Activated CD8-positive, alpha-beta memory T cell treated with anti-CD3 and anti-CD28 coated beads, Interleukin-2, amount 10 ng/mL, durations not matched to agents 7 days and 5 days (primary cell): ENCODE measurements at regions not wholly inside any gene's neighbourhood (a gene's known extent, or its start where the extent isn't known, plus 50 kb on each side); places are given as distances from the start of the nearest gene placed in this dataset.

Source experiments
- ATAC-seq: fragments of 150-1000 bp; cut with Tn5 transposase; one replicate; pipeline ENCODE4 v1.10.0; 2021; ENCODE audit warnings: moderate library complexity
- CTCF ChIA-PET: fragments of 350-600 bp; sonication (Branson Sonifier 250); formaldehyde crosslinking; loops from one replicate; lab custom pipeline; 2021; ENCODE audit warnings: antibody characterized with exemption; lab: Charles Lee
- DNase-seq: peaks from one replicate; pipeline ENCODE4 v3.0.0-alpha.2; 2020
- H3K27ac Mint-ChIP-seq: one replicate; pipeline ENCODE4 v1.8.0; 2021; ENCODE audit warnings: mild to moderate bottlenecking, mixed read lengths
- H3K27me3 Mint-ChIP-seq: one replicate; pipeline ENCODE4 v1.8.0; 2021; ENCODE audit warnings: mixed read lengths
- H3K36me3 Mint-ChIP-seq: one replicate; pipeline ENCODE4 v1.8.0; 2021; ENCODE audit warnings: mild to moderate bottlenecking, mixed read lengths
- H3K4me1 Mint-ChIP-seq: one replicate; pipeline ENCODE4 v1.8.0; 2021; ENCODE audit warnings: mixed read lengths
- H3K4me3 Mint-ChIP-seq: one replicate; pipeline ENCODE4 v1.8.0; 2021; ENCODE audit warnings: mild to moderate bottlenecking, moderate library complexity, mixed read lengths
- H3K9me3 Mint-ChIP-seq: one replicate; pipeline ENCODE4 v1.8.0; 2022; ENCODE audit warnings: low read depth, mixed read lengths

- Mint-ChIP-seq H3K36me3 (no peaks in the 10 kb centered on the region), H3K9me3 (no peaks in the 10 kb centered on the region), H3K4me1 (no peaks in the 10 kb centered on the region), H3K4me3 (no peak overlapping the region), H3K27me3 (no peaks in the 10 kb centered on the region), H3K27ac (no peak overlapping the region)
- ATAC-seq, result no peak
- DNase-seq, result no peak
- CTCF ChIA-PET, result no interaction called here
Measured at GRCh38 chr2:183604065-183604464, 479.8 kb downstream of the NUP35 start.

GRCh38 chr2:183605440-183605839 lies 481.2 kb downstream of the NUP35 start:
- H3K4me1 Mint-ChIP-seq, result no peaks in the 10 kb centered on the region
- CTCF ChIA-PET, result no interaction called here
- no peak overlapping the region for H3K27ac Mint-ChIP-seq

GRCh38 chr2:183606022-183606717 lies 481.9 kb downstream of the NUP35 start:
- Mint-ChIP-seq H3K4me3 (no peak overlapping the region), H3K27ac (no peak overlapping the region), H3K27me3 (no peaks in the 10 kb centered on the region), H3K4me1 (no peaks in the 10 kb centered on the region), H3K36me3 (no peaks in the 10 kb centered on the region), H3K9me3 (no peaks in the 10 kb centered on the region)
- CTCF ChIA-PET, result no interaction called here
- DNase-seq (no peak), ATAC-seq (no peak)

More at GRCh38 chr2:183605440-183605839, 481.2 kb downstream of the NUP35 start:
- Mint-ChIP-seq H3K27me3 (no peaks in the 10 kb centered on the region), H3K9me3 (no peaks in the 10 kb centered on the region), H3K4me3 (no peak overlapping the region), H3K36me3 (no peaks in the 10 kb centered on the region)
- no peak for ATAC-seq
- no peak for DNase-seq

- no peak overlapping the region for H3K4me3 Mint-ChIP-seq
- DNase-seq, result no peak
- no peak for ATAC-seq
- H3K27me3 Mint-ChIP-seq, result no peaks in the 10 kb centered on the region
- H3K36me3 Mint-ChIP-seq, result no peaks in the 10 kb centered on the region
- CTCF ChIA-PET, result no interaction called here
- H3K9me3 Mint-ChIP-seq, result no peaks in the 10 kb centered on the region
- H3K27ac Mint-ChIP-seq, result no peak overlapping the region
- no peaks in the 10 kb centered on the region for H3K4me1 Mint-ChIP-seq
Measured at GRCh38 chr2:183606718-183607085, 482.5 kb downstream of the NUP35 start.

GRCh38 chr2:183607995-183608394 lies 483.8 kb downstream of the NUP35 start:
- H3K4me3 Mint-ChIP-seq, result no peak overlapping the region
- CTCF ChIA-PET, result no interaction called here
- H3K27ac Mint-ChIP-seq, result no peak overlapping the region
- ATAC-seq, result no peak
- H3K36me3 Mint-ChIP-seq, result no peaks in the 10 kb centered on the region
- DNase-seq, result no peak
- H3K27me3 Mint-ChIP-seq, result no peaks in the 10 kb centered on the region
- H3K9me3 Mint-ChIP-seq, result no peaks in the 10 kb centered on the region
- H3K4me1 Mint-ChIP-seq, result no peaks in the 10 kb centered on the region

- Mint-ChIP-seq H3K4me3 (no peak overlapping the region), H3K27ac (no peak overlapping the region), H3K4me1 (no peaks in the 10 kb centered on the region), H3K36me3 (no peaks in the 10 kb centered on the region), H3K27me3 (no peaks in the 10 kb centered on the region), H3K9me3 (no peaks in the 10 kb centered on the region)
- DNase-seq (no peak), ATAC-seq (no peak)
- CTCF ChIA-PET, result no interaction called here
Measured at GRCh38 chr2:183608747-183609146, 484.5 kb downstream of the NUP35 start.

- Mint-ChIP-seq H3K4me3 (no peak overlapping the region), H3K27ac (no peak overlapping the region), H3K27me3 (no peaks in the 10 kb centered on the region), H3K9me3 (no peaks in the 10 kb centered on the region), H3K36me3 (no peaks in the 10 kb centered on the region), H3K4me1 (no peaks in the 10 kb centered on the region)
- CTCF ChIA-PET, result no interaction called here
- DNase-seq, result no peak
- ATAC-seq, result no peak
Measured at GRCh38 chr2:183610724-183611123, 486.5 kb downstream of the NUP35 start.

- Mint-ChIP-seq H3K4me1 (no peaks in the 10 kb centered on the region), H3K4me3 (no peak overlapping the region), H3K27ac (no peak overlapping the region), H3K27me3 (no peaks in the 10 kb centered on the region), H3K9me3 (peaks cover 7% of the 10 kb centered on the region), H3K36me3 (no peaks in the 10 kb centered on the region)
- CTCF ChIA-PET, result no interaction called here
- DNase-seq (no peak), ATAC-seq (no peak)
Measured at GRCh38 chr2:183614799-183615435, 490.7 kb downstream of the NUP35 start.

- ATAC-seq (no peak), DNase-seq (no peak)
- CTCF ChIA-PET, result no interaction called here
- peaks cover 11% of the 10 kb centered on the region for H3K9me3 Mint-ChIP-seq
- H3K36me3 Mint-ChIP-seq, result no peaks in the 10 kb centered on the region
- no peaks in the 10 kb centered on the region for H3K4me1 Mint-ChIP-seq
- H3K4me3 Mint-ChIP-seq, result no peak overlapping the region
- H3K27me3 Mint-ChIP-seq, result no peaks in the 10 kb centered on the region
- no peak overlapping the region for H3K27ac Mint-ChIP-seq
Measured at GRCh38 chr2:183623227-183623626, 499.0 kb downstream of the NUP35 start.

- Mint-ChIP-seq H3K4me1 (no peaks in the 10 kb centered on the region), H3K4me3 (no peak overlapping the region), H3K36me3 (no peaks in the 10 kb centered on the region), H3K27me3 (no peaks in the 10 kb centered on the region), H3K9me3 (peaks cover 3% of the 10 kb centered on the region), H3K27ac (no peak overlapping the region)
- CTCF ChIA-PET, result no interaction called here
- ATAC-seq, result no peak
- DNase-seq, result no peak
Measured at GRCh38 chr2:183630964-183631363, 506.7 kb downstream of the NUP35 start.

GRCh38 chr2:183656121-183656520 lies 531.9 kb downstream of the NUP35 start:
- Mint-ChIP-seq H3K4me3 (no peak overlapping the region), H3K36me3 (no peaks in the 10 kb centered on the region), H3K9me3 (peaks cover 6% of the 10 kb centered on the region), H3K27ac (no peak overlapping the region), H3K27me3 (no peaks in the 10 kb centered on the region), H3K4me1 (no peaks in the 10 kb centered on the region)
- CTCF ChIA-PET, result no interaction called here
- no peak for DNase-seq
- ATAC-seq, result no peak

GRCh38 chr2:183665425-183665824 lies 541.2 kb downstream of the NUP35 start:
- no peaks in the 10 kb centered on the region for H3K9me3 Mint-ChIP-seq
- DNase-seq (no peak), ATAC-seq (no peak)
- H3K27me3 Mint-ChIP-seq, result no peaks in the 10 kb centered on the region
- CTCF ChIA-PET, result no interaction called here
- H3K27ac Mint-ChIP-seq, result no peak overlapping the region
- H3K4me3 Mint-ChIP-seq, result no peak overlapping the region
- H3K4me1 Mint-ChIP-seq, result no peaks in the 10 kb centered on the region
- H3K36me3 Mint-ChIP-seq, result no peaks in the 10 kb centered on the region

- H3K27ac Mint-ChIP-seq, result no peak overlapping the region
- H3K27me3 Mint-ChIP-seq, result no peaks in the 10 kb centered on the region
- no peaks in the 10 kb centered on the region for H3K4me1 Mint-ChIP-seq
- DNase-seq (no peak), ATAC-seq (no peak)
- no peaks in the 10 kb centered on the region for H3K9me3 Mint-ChIP-seq
- CTCF ChIA-PET, result no interaction called here
- H3K36me3 Mint-ChIP-seq, result no peaks in the 10 kb centered on the region
- H3K4me3 Mint-ChIP-seq, result no peak overlapping the region
Measured at GRCh38 chr2:183666031-183666430, 541.8 kb downstream of the NUP35 start.

- Mint-ChIP-seq H3K4me3 (no peak overlapping the region), H3K9me3 (no peaks in the 10 kb centered on the region), H3K27ac (no peak overlapping the region), H3K36me3 (no peaks in the 10 kb centered on the region), H3K4me1 (no peaks in the 10 kb centered on the region), H3K27me3 (no peaks in the 10 kb centered on the region)
- DNase-seq, result no peak
- CTCF ChIA-PET, result no interaction called here
- no peak for ATAC-seq
Measured at GRCh38 chr2:183671233-183671632, 547.0 kb downstream of the NUP35 start.
